Stimulated activated memory B cell treated with anti-CD40 and anti-IgM and Interleukin-4, amounts not matched to agents 10 μg/mL and 1 μg/mL and 100 μg/mL, for 72 hours (primary cell): ENCODE measurements at regions not wholly inside any gene's neighbourhood (a gene's known extent, or its start where the extent isn't known, plus 50 kb on each side); places are given as distances from the start of the nearest gene placed in this dataset.
"Not testable (repeated sequence)": the region's sequence is repeated elsewhere in the genome, so short reads cannot be mapped to it uniquely, and the experiment has no call there.

Experiments used
- ATAC-seq: fragments of 150-1000 bp; cut with Tn5 transposase; 2 replicates; pipeline ENCODE4 v1.10.0; 2021
- H3K27ac Mint-ChIP-seq: one replicate; pipeline ENCODE4 v1.8.0; 2022; ENCODE audit warnings: mild to moderate bottlenecking, mixed read lengths
- H3K27me3 Mint-ChIP-seq: one replicate; pipeline ENCODE4 v1.8.0; 2022; ENCODE audit warnings: mixed read lengths
- H3K36me3 Mint-ChIP-seq: one replicate; pipeline ENCODE4 v1.8.0; 2022; ENCODE audit warnings: mixed read lengths
- H3K4me1 Mint-ChIP-seq: one replicate; pipeline ENCODE4 v1.8.0; 2022; ENCODE audit warnings: mixed read lengths
- H3K4me3 Mint-ChIP-seq: one replicate; pipeline ENCODE4 v1.8.0; 2022; ENCODE audit warnings: mild to moderate bottlenecking, moderate library complexity, mixed read lengths
- H3K9me3 Mint-ChIP-seq: one replicate; pipeline ENCODE4 v1.8.0; 2022; ENCODE audit warnings: mixed read lengths

DNA sequence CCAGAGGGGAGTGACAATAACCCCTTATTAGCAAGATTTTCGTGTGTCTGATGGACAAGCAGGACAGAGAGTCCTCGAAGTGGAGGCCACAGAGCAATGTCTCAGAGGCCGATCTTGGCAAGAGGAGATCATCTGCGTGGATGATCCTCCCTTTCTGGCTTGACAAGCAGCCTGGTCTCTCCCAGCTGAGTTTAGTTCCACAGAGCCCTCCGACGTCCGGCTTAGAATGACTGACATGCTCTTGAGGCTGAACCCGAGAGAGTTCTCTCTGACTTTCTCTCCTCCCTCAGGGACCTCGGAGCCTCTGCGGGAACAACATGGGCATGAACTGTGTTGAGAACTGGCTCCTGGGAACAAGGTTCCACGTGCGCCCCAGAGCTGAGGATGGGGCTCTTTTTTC is 180.7 kb upstream of the PFKP start:
- Mint-ChIP-seq H3K9me3 (peaks cover 7% of the 10 kb centered on the region), H3K36me3 (no peaks in the 10 kb centered on the region), H3K4me3 (no peak overlapping the region), H3K27ac (no peak overlapping the region), H3K4me1 (no peaks in the 10 kb centered on the region), H3K27me3 (no peaks in the 10 kb centered on the region)
- ATAC-seq: no peak

DNA sequence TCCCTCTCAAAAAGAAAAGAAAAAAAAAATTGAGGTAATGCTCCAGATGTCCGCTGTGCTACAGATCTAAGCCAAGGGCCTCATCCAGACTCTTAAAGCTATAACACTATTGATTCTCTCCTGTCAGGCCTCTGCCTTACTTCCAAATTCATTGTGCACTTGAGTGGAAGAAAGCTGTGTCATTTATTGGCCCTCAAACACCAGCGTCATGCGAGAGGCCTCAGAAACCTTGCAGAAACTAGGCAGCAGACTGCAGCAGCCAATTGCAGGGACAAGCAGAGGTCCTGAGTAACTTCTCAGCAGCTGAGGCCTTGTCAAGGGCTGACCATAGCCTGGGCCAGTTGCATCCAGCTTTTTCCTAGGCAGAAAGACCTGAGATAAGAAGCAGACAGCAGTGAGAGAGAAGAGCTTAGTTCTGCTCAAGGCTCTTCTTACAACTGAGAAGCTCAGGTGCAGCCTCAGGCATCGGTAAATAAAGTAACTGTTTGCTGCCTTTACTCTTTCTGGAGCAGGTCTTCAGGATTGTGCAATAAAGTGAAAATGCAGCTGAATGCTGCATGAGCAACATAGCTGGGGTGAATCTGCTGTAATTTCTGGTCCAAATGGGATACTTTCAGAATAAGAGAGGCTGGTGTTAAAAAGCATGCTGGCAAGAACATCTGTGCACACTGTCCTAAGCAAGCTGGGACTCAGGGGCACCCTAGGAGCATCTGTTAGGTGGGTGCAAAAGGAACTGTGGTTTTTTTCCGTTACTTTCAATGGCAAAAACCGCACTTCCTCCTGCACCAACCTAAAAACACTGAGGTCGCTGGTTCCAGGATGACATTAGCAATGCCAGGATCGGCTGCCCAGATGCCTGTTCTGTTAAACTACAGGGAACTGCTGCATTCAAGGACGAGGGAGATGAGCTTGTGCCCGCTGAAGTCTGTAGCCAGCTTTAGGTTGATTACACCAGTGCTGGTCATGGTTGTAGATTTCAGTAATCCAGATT is 181.8 kb upstream of the PFKP start:
- no peaks in the 10 kb centered on the region for H3K4me1 Mint-ChIP-seq
- peaks cover 7% of the 10 kb centered on the region for H3K9me3 Mint-ChIP-seq
- no peak overlapping the region for H3K4me3 Mint-ChIP-seq
- no peaks in the 10 kb centered on the region for H3K36me3 Mint-ChIP-seq
- no peak overlapping the region for H3K27ac Mint-ChIP-seq
- ATAC-seq: no peak
- peaks cover 10% of the 10 kb centered on the region for H3K27me3 Mint-ChIP-seq

DNA sequence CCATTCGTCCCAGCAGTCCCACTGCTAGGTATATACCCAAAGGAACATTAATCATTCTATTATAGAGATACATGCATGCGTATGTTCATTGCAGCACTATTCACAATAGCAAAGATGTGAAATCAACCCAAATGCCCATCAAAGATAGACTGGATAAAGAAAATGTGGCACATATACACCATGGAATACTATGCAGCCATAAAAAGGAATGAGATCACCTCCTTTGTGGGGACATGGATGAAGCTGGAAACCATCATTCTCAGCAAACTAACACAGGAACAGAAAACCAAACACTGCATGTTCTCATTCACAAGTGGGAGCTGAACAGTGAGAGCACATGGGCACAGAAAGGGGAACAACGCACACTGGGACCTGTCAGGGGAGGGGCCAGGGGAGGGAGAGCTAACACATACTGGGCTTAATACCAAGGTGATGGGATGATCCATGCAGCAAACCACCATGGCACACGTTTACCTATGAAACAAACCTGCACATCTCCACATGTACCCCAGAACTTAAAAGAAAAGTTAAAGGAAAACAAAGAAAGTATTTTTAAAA is 183.3 kb upstream of the PFKP start:
- H3K27ac Mint-ChIP-seq, ATAC-seq, H3K4me3 Mint-ChIP-seq, H3K36me3 Mint-ChIP-seq, H3K4me1 Mint-ChIP-seq, H3K9me3 Mint-ChIP-seq: not testable (repeated sequence)
- peaks cover 20% of the 10 kb centered on the region for H3K27me3 Mint-ChIP-seq

GRCh38 chr10:2883238-2883637 is 184.1 kb upstream of the PFKP start:
- Mint-ChIP-seq H3K27ac (no peak overlapping the region), H3K27me3 (peaks cover 20% of the 10 kb centered on the region), H3K36me3 (no peaks in the 10 kb centered on the region), H3K4me3 (no peak overlapping the region), H3K4me1 (no peaks in the 10 kb centered on the region), H3K9me3 (peaks cover 4% of the 10 kb centered on the region)
- ATAC-seq: no peak

GRCh38 chr10:2882628-2883027 is 184.7 kb upstream of the PFKP start:
- H3K9me3 Mint-ChIP-seq: peaks cover 3% of the 10 kb centered on the region
- H3K4me1 Mint-ChIP-seq: no peaks in the 10 kb centered on the region
- ATAC-seq: no peak
- H3K27ac Mint-ChIP-seq: no peak overlapping the region
- no peak overlapping the region for H3K4me3 Mint-ChIP-seq
- H3K27me3 Mint-ChIP-seq: peaks cover 20% of the 10 kb centered on the region
- no peaks in the 10 kb centered on the region for H3K36me3 Mint-ChIP-seq

DNA sequence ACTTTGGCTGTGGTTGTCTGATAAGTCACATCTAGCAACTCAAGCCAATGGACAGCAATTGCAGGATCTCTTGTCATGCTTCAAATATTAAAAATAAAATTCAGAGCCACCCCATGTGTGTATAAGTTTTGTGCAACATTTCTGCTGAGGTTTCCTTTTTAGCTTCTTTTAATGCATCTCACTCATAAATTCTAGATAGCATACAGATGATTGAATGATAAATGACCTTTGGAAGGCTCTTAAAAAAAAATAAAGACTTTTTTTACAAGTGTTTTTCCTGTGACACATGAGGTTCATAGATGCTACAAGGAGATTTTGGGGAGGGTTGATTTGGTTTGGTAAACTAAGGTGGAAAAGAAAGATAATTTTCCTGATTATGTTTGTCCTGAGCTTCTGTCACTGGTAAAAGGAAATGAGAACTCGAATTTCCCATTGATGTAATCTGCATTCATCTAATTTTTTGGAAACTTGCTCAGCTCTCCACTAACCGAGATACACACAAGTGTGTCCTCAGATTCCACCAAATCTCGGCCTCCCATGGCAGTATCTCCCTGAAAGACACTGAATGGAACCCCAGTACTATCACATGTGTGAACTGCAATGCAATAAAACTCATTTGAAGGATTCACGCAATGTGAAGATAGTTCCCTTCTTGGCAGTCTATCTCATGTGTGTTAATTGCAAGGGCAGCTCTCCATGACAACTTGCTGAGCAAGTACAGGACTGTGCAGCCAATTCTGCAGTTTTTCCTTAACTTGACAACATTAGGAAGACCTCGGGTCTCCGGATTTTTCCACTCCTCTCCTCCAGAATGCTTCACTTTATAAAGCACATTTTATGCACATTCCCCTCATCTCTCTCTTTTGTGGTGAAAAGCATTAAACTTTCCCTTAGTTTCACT is 185.4 kb upstream of the PFKP start:
- Mint-ChIP-seq H3K4me1 (no peaks in the 10 kb centered on the region), H3K27me3 (peaks cover 20% of the 10 kb centered on the region), H3K9me3 (peaks cover 3% of the 10 kb centered on the region), H3K27ac (no peak overlapping the region), H3K4me3 (no peak overlapping the region), H3K36me3 (no peaks in the 10 kb centered on the region)
- ATAC-seq: no peak

DNA sequence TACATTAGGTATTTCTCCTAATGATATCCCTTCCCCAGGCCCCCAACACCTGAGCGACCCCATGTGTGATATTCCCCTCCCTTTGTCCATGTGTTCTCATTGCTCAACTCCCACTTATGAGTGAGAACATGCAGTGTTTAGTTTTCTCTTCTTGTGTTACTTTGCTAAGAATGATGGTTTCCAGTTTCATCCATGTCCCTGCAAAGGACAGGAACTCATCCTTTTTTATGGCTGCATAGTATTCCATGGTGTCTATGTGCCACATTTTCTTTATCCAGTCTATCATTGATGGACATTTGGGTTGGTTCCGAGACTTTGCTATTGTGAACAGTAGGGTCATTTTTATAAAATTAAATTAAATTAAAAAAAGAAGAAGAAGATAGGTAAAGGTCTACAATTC is 187.3 kb upstream of the PFKP start:
- H3K36me3 Mint-ChIP-seq, ATAC-seq, H3K4me3 Mint-ChIP-seq: not testable (repeated sequence)

DNA sequence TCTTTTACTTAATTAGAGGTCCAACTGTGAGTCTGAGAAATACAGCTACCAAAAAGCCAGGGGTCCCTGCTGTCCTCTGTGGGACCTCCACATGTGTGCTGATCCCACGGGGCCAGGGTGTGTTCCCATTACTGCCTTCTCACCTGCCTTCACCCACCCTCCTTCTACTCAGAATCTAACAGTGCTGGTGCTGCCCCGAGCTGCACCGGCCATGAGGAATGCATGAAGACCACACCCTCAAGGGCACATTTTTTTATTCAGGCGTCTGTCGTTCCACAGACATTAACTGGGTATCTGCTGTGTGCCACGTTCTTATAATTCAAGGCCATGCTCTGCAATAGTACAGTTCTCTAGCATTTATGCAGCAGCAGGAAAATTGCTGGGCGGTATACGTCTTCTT is 188.5 kb upstream of the PFKP start:
- Mint-ChIP-seq H3K36me3 (no peaks in the 10 kb centered on the region), H3K4me3 (no peak overlapping the region), H3K4me1 (no peaks in the 10 kb centered on the region), H3K27ac (no peak overlapping the region), H3K9me3 (peaks cover 3% of the 10 kb centered on the region), H3K27me3 (peaks cover 22% of the 10 kb centered on the region)
- ATAC-seq: no peak

More for the DNA sequence above, 187.3 kb upstream of the PFKP start:
- not testable (repeated sequence) for H3K4me1 Mint-ChIP-seq, H3K9me3 Mint-ChIP-seq, H3K27ac Mint-ChIP-seq
- peaks cover 20% of the 10 kb centered on the region for H3K27me3 Mint-ChIP-seq

GRCh38 chr10:2876032-2876431 is 191.3 kb upstream of the PFKP start:
- Mint-ChIP-seq H3K27me3 (peaks cover 35% of the 10 kb centered on the region), H3K4me1 (no peaks in the 10 kb centered on the region), H3K36me3 (no peaks in the 10 kb centered on the region), H3K9me3 (peaks cover 3% of the 10 kb centered on the region), H3K27ac (no peak overlapping the region), H3K4me3 (no peak overlapping the region)
- ATAC-seq: no peak

GRCh38 chr10:2874963-2875362 is 192.4 kb upstream of the PFKP start:
- ATAC-seq: no peak
- H3K36me3 Mint-ChIP-seq: no peaks in the 10 kb centered on the region
- peaks cover 25% of the 10 kb centered on the region for H3K27me3 Mint-ChIP-seq
- peaks cover 1% of the 10 kb centered on the region for H3K9me3 Mint-ChIP-seq
- no peak overlapping the region for H3K27ac Mint-ChIP-seq
- H3K4me1 Mint-ChIP-seq: no peaks in the 10 kb centered on the region
- H3K4me3 Mint-ChIP-seq: no peak overlapping the region

- Mint-ChIP-seq H3K4me3 (no peak overlapping the region), H3K27ac (no peak overlapping the region), H3K4me1 (no peaks in the 10 kb centered on the region), H3K36me3 (no peaks in the 10 kb centered on the region), H3K9me3 (no peaks in the 10 kb centered on the region), H3K27me3 (peaks cover 29% of the 10 kb centered on the region)
- ATAC-seq: no peak
Observed at GRCh38 chr10:2873769-2874168, 193.6 kb upstream of the PFKP start.

GRCh38 chr10:2871673-2872219 is 195.6 kb upstream of the PFKP start:
- H3K36me3 Mint-ChIP-seq: no peaks in the 10 kb centered on the region
- H3K4me3 Mint-ChIP-seq: no peak overlapping the region
- no peak for ATAC-seq
- H3K9me3 Mint-ChIP-seq: no peaks in the 10 kb centered on the region
- no peaks in the 10 kb centered on the region for H3K4me1 Mint-ChIP-seq
- H3K27ac Mint-ChIP-seq: no peak overlapping the region
- peaks cover 49% of the 10 kb centered on the region for H3K27me3 Mint-ChIP-seq

- Mint-ChIP-seq H3K9me3 (no peaks in the 10 kb centered on the region), H3K36me3 (no peaks in the 10 kb centered on the region), H3K4me1 (no peaks in the 10 kb centered on the region), H3K4me3 (no peak overlapping the region), H3K27ac (no peak overlapping the region), H3K27me3 (peaks cover 50% of the 10 kb centered on the region)
- no peak for ATAC-seq
Observed at GRCh38 chr10:2870654-2871053, 196.7 kb upstream of the PFKP start.

DNA sequence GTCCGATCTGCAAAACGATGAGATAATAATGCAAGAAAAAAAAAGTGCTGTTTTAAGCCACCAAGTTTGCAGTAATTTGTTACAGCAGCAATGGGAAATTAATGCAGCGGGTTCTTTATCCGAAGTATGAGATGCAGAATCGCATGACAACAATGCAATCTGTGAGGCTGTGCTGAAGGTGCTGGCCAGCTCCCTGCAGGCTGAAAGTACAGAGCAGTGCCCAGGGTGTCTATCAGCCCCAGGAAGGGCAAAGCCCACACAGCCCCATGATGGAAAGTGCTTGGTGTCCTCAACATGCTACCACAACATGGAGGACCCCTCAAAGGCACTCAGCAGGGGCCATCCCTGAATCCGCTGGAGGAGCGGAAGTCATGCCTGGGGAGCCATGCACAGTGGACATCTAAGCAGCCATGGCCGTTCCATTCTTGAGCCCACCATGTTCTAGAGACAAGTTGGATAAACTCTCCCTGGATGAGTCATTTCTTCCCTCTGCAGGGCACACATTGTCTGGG is 199.5 kb upstream of the PFKP start:
- peaks cover 38% of the 10 kb centered on the region for H3K27me3 Mint-ChIP-seq
- no peak for ATAC-seq
- H3K36me3 Mint-ChIP-seq: no peaks in the 10 kb centered on the region
- no peaks in the 10 kb centered on the region for H3K9me3 Mint-ChIP-seq
- H3K27ac Mint-ChIP-seq: no peak overlapping the region
- no peak overlapping the region for H3K4me3 Mint-ChIP-seq
- no peaks in the 10 kb centered on the region for H3K4me1 Mint-ChIP-seq

GRCh38 chr10:2866569-2866968 is 200.8 kb upstream of the PFKP start:
- Mint-ChIP-seq H3K4me3 (no peak overlapping the region), H3K4me1 (no peaks in the 10 kb centered on the region), H3K27ac (no peak overlapping the region), H3K9me3 (no peaks in the 10 kb centered on the region), H3K36me3 (no peaks in the 10 kb centered on the region), H3K27me3 (peaks cover 29% of the 10 kb centered on the region)
- no peak for ATAC-seq
